SK-N-MC (cell line): ENCODE measurements at regions not wholly inside any gene's neighbourhood (a gene's known extent, or its start where the extent isn't known, plus 50 kb on each side); places are given as distances from the start of the nearest gene placed in this dataset.
"Not testable (repeated sequence)": the region's sequence is repeated elsewhere in the genome, so short reads cannot be mapped to it uniquely, and the experiment has no call there.

Experiments
- DNase-seq: peaks from one replicate; pipeline ENCODE4 v3.0.0-alpha.2; 2011; ENCODE audit warnings: low read depth, low spot score
- H3K27ac ChIP-seq: fragments of 200-600 bp; sonication (generic); 2 replicates; pipeline ENCODE4 v1.5.1; 2016; ENCODE audit warnings: mixed run types
- H3K36me3 ChIP-seq: fragments of 200-600 bp; sonication (generic); 2 replicates; pipeline ENCODE4 v1.6.1; 2017; ENCODE audit warnings: antibody characterized with exemption, low read length, mixed read lengths; ENCODE audit not compliant: insufficient read depth
- H3K4me3 ChIP-seq: fragments of 200-600 bp; sonication (generic); 2 replicates; pipeline ENCODE4 v1.5.1; 2016
- H3K9ac ChIP-seq: fragments of 200-600 bp; sonication (generic); 2 replicates; pipeline ENCODE4 v1.8.0; 2017; ENCODE audit warnings: mixed run types, mixed read lengths; ENCODE audit not compliant: insufficient read length
- H3K9me3 ChIP-seq: fragments of 200-600 bp; sonication (generic); 2 replicates; pipeline ENCODE4 v1.6.1; 2017; ENCODE audit warnings: low read depth, mild to moderate bottlenecking, antibody characterized with exemption, low read length, moderate library complexity, mixed read lengths

- not testable (repeated sequence) for DNase-seq
Observed at GRCh38 chr2:87614829-87615434, 133.0 kb upstream of the PLGLB2 start.

DNA sequence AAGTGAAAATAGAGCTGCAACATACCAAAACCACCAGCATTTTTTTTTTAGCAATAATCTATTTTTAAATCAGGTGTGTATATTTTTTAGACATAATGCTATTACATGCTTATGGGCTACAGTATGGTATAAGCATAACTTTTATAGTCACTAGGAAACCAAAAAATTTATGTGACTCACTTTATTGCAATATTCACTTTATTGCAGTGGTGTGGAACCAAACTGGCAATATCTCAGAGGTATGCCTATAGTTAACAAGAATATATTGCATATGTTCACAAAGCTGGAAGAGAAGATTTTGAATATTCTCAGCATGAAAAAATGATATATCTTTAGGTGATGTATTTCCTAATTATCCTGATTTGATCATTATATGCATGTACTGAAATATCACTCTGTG, 128.8 kb upstream of the PLGLB2 start:
- H3K4me3 ChIP-seq, H3K27ac ChIP-seq, H3K9me3 ChIP-seq, H3K9ac ChIP-seq, DNase-seq, H3K36me3 ChIP-seq: not testable (repeated sequence)

More at GRCh38 chr2:87614829-87615434, 133.0 kb upstream of the PLGLB2 start:
- H3K36me3 ChIP-seq, H3K4me3 ChIP-seq, H3K9me3 ChIP-seq, H3K27ac ChIP-seq, H3K9ac ChIP-seq: not testable (repeated sequence)

DNA sequence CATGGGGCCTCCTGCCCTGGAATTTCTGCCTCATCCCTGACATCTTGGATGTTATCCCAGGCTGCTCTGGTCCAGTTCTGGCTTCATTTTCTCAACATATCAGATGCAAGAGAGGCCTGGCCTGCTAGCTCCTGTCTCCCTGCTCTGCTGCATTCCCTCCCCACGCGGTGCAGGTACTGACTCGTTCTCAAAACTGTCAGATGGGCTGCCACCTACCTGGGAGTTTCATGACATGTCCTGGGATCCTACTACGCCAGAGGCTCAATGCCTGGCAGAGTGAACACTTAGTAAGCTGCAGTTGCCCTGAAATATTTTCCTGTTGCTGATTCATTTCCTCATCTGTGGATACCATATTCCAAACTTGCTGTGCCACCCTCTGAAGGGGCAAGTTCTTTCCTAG, 126.7 kb upstream of the PLGLB2 start:
- H3K4me3 ChIP-seq, DNase-seq: not testable (repeated sequence)

DNA sequence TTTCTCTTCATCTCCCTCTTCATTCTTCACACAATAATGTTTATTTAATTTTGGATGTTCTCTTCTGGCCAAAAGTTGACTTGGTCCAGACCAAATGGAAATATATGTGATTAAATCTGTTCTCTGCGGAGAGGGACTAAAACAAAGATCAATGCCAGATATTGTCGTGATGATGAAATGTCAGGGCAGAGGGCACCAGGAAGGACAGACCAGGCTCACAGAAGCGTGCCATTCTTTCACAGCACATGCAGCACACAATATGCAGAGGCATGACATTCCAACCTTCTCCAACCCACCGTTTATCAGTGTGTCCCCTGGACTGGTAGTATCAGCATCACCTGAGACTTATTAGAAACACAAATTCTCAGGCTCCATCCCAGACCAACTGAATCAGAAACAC, 125.2 kb upstream of the PLGLB2 start:
- DNase-seq, H3K4me3 ChIP-seq, H3K27ac ChIP-seq, H3K36me3 ChIP-seq, H3K9ac ChIP-seq, H3K9me3 ChIP-seq: not testable (repeated sequence)

More for the DNA sequence above, 126.7 kb upstream of the PLGLB2 start:
- H3K36me3 ChIP-seq, H3K9ac ChIP-seq, H3K27ac ChIP-seq, H3K9me3 ChIP-seq: not testable (repeated sequence)

DNA sequence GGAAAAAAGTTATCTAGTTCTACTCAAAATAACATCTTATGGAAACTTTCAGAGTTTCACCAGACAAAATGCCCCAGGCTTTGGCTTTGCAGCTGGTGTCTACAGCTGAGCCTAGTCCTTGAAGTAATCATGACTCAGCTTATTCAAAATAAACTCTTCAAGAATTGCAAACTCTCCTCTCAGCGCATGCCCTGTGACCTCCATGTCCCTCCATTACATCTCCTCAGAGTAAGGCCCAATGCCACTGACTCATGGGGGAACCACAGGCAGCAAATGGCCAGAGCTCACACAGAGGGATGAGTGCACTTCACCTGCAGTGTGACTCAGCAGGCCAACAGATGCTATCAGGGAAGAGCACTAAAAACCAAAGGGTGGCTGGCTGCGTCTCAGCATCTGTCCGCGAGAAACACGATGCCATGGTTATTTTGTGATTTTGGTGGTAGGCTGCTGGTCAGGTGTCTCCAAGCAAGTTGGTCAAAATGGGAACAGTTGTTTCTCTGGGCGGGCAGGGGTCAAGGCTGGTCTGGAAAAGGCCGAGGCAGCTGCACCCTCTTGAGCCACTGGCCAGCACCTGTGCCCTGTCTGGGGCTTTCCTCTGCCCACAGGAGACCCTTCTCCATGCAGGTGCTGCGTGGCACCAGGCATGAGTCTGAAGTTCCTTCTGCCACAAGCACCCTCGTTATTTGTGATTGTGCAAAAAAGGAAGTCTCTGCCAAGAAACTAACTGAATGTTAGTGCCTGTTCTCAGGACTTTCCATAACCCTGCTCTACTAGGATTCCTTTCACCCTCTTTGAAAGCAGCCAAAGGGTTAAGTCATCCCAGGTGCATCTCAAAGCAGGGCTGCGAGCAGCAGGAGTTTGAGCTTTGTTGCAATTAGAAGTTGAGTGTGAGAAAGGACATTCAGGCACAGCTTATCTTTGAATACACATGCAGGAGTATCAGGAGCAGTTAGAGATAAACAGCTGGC, 118.1 kb upstream of the PLGLB2 start:
- DNase-seq, H3K9ac ChIP-seq, H3K27ac ChIP-seq, H3K4me3 ChIP-seq, H3K9me3 ChIP-seq, H3K36me3 ChIP-seq: not testable (repeated sequence)

GRCh38 chr2:87630892-87631291, 117.0 kb upstream of the PLGLB2 start:
- not testable (repeated sequence) for H3K4me3 ChIP-seq

GRCh38 chr2:87631402-87631801, 116.5 kb upstream of the PLGLB2 start:
- not testable (repeated sequence) for H3K9ac ChIP-seq, H3K27ac ChIP-seq, H3K4me3 ChIP-seq, DNase-seq, H3K36me3 ChIP-seq, H3K9me3 ChIP-seq

More at GRCh38 chr2:87630892-87631291, 117.0 kb upstream of the PLGLB2 start:
- H3K9ac ChIP-seq, H3K27ac ChIP-seq, H3K9me3 ChIP-seq, DNase-seq, H3K36me3 ChIP-seq: not testable (repeated sequence)

DNA sequence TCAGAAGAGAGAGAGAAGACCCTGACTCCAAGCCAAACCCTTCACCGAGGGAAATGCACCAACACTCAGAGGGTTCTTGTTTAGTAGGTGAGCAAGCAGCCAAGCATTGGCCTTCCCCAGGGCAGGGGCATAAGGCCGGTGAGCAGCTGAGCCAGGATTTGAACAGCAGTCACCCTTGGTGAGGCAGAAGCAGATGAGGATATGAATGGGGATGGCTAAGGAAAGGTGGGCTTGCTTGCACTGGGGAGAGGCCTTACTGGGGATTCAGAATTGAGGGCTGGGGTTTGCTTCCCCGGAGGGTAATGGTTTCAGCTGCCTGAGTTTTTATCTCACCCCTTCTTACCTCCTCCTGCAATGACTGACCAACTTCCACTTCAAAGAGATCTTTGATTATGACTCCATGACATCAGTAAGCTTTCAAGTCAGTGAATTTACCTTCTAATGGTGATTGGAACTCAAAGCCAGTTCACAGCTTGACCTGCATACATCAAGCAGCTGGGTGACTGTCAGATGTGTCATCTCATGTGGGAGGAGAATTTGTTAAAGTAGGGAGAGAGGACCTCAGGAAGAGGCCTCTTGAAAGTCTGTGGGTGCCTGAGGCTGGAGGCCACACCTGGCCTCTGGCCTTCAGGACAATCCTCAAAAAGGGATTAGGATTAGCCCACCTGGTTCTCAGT, 114.5 kb upstream of the PLGLB2 start:
- H3K36me3 ChIP-seq, H3K27ac ChIP-seq, H3K9me3 ChIP-seq, DNase-seq, H3K4me3 ChIP-seq, H3K9ac ChIP-seq: not testable (repeated sequence)

DNA sequence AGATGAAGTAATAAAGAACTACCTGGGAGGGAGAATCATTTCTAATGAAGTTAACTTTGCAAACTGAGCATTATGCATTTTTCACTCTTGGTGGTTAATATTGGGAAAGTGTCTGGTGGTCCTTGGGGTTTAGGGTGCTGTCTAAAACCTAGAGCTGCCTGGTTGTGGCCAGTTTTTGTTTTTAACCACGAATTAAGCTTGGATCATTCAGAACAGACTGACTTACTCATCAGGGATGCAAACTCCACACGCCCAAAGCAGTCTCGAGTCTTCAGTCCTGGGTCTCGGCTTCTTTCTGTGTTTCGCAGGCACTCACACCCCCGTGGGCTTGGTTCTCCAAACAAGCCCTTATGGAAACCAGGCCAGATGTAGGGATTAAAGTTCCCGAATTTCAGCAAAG, 113.8 kb upstream of the PLGLB2 start:
- not testable (repeated sequence) for H3K27ac ChIP-seq, H3K36me3 ChIP-seq, H3K9ac ChIP-seq, DNase-seq, H3K9me3 ChIP-seq, H3K4me3 ChIP-seq

DNA sequence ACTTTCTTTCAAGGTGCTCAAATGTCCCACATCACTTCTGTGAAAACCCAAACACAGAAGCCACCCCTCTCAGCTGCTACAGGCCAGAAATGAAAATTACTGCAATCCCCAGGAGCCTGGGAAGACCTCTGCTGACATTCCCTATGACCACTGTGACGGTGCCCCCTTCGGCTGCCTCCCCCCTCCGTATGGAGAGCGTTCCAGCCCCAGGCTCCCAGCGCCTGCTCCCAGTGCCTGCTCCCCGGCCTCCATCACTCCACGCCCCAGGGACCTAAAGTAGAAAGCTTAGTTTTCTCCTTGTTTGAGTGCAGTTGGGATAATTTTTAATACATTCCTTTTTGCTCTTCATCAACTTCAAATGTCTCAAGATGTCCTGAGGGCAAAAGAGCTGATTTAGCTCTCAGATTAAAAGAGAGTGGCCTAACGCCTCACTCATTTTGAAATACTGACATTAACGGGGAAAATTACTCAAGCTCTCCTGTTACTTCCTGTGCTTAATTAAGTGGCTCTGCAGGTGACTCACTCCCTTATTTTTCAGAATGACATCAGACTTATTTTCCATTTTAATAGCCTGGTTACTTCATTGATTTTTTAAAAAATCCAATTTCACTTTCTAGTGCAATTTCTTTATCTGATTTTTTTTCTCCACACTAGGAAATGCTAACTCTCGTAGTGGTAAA, 112.8 kb upstream of the PLGLB2 start:
- not testable (repeated sequence) for H3K4me3 ChIP-seq, H3K36me3 ChIP-seq, H3K27ac ChIP-seq, H3K9me3 ChIP-seq, DNase-seq, H3K9ac ChIP-seq

GRCh38 chr2:87636246-87636645, 111.6 kb upstream of the PLGLB2 start:
- H3K9ac ChIP-seq, H3K36me3 ChIP-seq, H3K9me3 ChIP-seq, H3K27ac ChIP-seq, DNase-seq, H3K4me3 ChIP-seq: not testable (repeated sequence)

DNA sequence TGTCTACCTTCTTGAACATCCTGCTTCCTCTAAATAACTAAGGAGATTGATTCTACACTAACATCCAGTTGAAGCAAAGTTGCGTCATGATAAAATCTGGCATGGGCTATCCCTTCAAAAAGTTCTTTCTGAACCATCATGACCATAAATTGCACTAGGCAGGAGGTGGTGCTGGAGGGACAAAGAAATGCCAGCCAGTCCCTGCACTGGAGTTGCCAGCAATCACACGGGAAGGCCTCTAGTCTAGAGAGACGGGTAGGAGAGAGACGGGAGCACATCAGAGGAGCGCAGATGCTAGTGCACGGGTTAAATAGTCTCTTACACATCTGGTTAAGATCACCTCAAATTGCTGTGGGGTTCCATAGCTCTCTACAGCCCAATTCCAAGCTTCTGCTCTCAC, 111.2 kb upstream of the PLGLB2 start:
- DNase-seq, H3K9me3 ChIP-seq, H3K36me3 ChIP-seq, H3K27ac ChIP-seq, H3K4me3 ChIP-seq, H3K9ac ChIP-seq: not testable (repeated sequence)

DNA sequence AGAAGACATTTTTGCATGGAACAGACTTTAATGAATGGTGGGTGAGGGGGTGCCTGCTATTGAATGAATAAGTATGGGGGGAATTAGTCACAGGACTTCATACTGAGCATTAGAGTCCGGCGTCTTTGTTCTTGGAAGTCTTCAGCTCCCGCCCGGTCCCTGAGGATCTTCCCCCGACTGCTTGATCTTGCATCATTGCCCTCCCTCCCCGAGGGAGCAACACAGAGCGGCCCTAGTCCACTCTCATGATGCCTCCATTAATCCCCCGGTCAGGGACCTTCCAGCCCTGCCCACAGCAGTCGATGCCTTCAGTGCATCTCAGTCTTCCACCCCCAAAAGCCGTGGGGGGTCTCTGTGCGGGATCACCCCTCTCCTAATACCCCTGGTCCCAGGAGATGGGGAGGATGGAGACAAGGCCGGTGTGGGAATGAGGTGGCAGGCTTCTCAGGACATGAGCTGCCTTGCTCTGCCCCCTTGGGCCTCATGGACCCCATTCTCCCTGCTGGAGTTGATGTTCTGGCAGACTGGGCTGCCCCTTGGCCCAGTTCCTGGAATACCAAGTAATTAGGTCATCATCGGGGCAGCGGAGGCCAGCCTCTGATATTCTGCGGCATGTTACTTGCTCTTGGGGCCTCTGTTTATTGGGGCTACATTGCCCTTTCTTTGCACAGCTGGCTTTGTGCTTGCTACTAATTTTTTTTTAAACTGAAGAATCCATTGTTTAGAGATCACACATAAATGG, 110.5 kb upstream of the PLGLB2 start:
- H3K4me3 ChIP-seq, H3K9me3 ChIP-seq, DNase-seq, H3K9ac ChIP-seq, H3K27ac ChIP-seq, H3K36me3 ChIP-seq: not testable (repeated sequence)
